HG03175 (cell line): ENCODE measurements at regions not wholly inside any gene's neighbourhood (a gene's known extent, or its start where the extent isn't known, plus 50 kb on each side); places are given as distances from the start of the nearest gene placed in this dataset.

ENCODE experiments used
- ATAC-seq: cut with Tn5 transposase; IDR thresholded peaks from one replicate; pipeline ENCODE4 v1.9.1; 2021; ENCODE audit warnings: mild to moderate bottlenecking, moderate library complexity; ENCODE audit not compliant: unreplicated experiment

DNA sequence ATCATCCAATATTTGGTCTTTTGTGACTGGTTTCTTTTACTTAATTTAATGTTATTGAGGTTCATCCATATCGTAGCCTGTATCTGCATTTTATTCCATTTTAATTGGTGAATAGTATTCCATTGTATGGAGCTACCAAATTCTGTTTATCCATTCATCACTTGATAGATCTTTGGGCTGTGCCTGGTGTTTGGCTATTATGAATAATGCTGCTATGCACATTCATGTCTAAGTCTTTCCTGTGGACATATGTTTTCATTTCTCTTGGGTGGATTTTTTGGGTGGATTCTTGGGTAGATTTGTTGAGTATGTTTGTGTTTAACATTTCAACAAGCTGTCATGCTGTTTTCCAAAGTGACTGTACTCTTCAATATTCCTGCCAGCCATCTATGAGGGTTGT is 52.5 kb upstream of the NEDD4L start:
- no peak for ATAC-seq

DNA sequence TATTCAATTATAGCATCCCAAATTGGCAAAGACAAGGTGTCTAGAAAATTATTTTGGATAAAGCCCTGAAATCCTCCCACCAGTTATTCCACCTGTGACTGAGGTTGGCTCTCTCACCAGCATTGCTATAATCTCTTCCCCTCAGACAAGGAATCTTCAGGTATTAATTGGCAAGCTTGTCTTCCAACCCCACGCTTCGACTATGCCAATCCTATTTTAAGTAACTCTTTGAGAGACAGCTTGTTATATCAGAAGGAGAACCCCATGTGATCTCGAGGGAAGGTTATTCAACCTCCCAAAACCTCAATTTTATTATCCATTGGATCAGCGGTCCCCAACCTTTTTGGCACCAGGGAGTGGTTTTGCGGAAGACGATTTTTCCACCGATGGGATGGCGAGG is 54.5 kb upstream of the NEDD4L start:
- ATAC-seq = no peak

DNA sequence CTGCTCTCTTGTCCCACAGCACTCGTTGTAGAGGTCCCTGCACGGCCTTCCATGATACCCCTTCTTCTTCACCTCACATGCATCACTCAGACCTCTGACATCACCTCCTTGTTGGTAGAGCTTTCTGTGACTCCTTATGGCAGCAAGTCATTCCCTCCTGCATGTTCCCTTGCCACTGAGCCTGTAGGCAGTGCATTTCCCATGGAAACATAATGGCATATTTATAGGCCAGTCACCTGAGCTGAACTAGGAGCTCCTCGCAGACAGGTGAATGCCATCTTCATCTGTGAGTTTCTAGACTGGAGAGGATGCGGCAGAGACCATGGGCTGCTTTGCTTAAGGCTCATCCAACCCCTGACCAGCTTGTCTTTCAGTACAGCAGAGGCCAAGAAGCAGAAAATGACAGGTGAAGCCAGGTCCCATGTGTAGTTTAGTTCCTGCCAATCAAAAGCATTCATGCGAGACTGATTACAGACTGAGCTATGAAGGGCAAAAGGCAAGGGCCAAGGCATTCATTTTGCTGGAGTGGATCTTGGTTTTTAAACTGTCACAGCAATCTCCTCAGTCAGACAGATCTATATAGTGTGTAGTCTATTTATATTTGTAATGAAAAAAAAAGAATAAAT is 59.4 kb upstream of the NEDD4L start:
- ATAC-seq = no peak

DNA sequence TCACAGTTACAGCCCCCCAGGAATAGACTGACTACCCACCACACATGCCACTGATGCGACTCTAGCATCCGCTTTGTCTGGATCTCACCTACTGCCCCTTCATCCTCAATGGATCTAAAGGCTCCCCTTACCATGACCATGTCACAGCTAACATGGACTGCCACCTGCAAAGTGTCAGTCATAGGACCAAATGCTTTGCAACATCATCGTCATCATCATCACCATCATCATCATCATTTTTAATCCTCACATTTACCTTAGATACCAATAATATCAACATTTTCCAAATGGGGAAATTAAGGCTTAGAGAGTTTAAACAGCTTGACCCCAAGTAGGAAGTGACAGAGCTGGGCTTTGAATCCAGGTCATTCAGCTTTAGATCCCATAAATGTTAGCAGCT is 60.1 kb upstream of the NEDD4L start:
- no peak for ATAC-seq

DNA sequence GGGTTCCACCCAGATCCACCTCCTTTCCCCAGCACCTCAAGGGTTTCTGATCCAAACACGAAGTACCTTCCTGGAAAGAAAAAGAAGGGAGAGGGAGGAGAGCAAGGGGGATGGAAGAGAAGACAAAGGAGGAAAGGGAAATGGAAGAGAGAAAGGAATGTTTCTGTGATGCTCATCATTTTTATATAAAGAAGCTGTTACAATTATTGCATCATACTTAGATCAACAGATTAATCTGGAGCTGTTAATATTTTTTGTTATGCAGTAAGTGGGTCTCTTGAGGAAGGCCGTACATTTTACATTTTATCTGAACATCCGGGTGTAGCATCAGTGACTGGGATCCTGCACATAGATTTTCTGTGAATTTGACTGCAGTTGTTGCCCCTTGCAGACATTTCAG is 60.6 kb upstream of the NEDD4L start:
- no peak for ATAC-seq

DNA sequence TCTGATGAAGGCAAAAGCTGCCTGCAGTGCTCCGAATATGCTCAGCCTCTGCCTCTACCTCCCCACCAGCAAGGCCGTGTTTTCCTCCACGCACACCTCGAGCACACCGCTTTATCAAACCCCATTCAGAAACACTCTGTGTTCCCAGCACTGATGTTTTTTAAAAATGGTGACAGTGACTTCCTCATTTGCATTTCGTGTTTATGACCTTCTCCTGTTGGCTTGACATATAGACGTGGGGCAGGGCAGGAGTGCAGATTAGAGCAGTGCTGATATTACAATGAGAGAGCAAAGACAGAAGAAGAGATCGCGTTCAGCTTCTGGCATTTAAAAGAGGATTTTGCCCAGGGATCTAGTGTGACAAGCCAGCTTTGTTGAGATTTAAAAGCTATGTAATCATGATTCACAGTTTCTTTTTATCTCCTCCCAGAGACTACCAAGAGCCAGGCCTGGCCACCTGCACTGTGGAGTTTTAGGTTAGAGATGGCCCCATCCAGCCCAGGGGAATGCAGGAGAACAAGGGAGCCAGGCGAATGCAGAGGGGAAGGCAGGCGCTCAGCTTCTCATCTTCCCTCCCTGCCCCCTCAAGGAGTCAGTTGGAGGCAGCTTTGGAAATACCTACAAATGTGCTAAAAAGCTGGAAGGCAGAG is 61.5 kb upstream of the NEDD4L start:
- ATAC-seq = no peak

DNA sequence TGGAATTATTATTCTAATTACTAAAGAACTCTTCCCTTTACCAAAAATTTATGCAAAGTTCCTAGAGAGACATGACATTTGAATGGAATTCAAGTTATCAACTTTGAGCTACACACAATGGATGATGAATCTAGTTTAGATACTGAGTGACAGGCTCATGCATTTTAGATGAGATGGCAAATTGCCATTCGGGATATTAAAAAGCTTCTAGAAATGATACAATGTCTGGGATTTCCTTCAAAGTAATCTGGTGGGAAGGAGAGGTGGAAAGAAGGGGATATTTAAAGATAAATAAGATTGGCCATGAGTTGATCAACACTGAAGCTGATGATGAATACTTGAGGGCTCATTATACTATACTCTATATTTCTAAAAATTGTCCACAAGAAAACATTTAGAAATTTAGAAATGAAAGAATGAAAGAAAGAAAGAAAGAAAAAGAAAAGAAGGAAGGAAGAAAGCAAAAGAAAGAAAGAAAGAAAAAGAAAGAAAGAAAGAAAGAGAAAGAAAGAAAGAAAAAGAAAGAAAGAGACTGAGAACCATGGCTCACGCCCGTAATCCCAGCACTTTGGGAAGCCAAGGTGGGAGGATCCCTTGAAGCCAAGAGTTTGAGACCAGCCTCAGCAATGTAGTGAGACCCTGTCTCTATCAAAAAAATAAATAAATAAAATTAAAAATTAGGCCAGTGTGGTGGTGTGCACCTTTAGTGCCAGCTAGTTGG is 62.6 kb upstream of the NEDD4L start:
- ATAC-seq = no peak

DNA sequence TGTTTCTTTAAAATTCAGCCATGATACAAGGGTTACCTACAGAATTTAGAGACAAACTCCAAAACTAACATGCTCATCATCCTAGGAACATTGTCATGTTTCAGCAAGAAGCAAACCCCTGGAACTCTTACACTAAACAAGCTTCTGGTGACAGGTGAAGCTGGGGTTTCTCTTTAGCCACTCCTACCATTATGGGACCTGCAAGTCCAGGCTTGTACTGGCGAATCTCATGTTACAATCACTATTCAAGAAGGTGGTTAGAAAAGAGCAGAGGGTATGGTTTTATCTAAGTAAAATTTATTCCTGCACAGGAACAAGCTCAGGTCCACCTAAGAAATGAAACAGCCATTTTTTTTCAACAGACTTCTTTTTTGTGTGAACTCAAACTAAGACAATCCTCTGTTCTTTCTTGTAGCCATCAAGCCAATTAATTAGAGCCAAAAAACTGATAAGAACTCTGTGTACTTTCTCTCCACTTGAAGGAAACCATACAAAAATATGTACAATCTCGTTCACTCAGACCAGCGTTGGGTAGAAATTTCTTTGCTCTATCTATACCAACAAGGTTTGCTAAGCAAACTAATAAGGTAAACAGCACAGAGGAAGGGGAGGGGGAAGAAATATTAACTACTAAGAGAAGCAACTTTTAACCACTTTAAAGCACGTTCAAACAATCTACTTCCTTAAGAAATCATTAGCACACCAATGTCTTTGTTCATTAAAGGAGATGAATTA is 63.3 kb upstream of the NEDD4L start:
- ATAC-seq = no peak

DNA sequence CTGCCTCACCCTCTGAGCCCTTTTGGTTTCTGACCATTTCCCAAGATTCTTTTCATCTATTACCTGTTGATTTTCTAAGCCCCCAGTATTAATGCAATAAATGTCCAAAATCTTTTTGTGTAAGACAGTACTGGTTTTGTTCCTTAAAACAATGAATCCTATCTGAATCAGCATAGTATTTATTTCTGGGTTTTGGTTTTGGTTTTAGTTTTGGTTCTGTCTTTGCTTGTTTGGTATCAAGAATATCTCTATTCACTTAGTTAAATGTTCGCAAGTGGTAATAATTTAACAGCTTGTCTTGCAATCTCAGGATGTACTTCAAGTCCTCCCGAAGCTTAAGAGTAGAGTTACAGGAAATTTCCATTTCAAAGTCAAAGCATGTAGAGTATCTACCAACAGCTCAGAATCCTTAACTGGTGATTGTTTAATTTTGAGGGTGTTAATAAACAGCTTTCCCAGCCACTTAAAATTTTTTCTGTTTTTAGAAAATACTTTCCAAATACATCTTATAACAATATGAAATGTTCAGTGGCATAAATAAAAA is 67.7 kb upstream of the NEDD4L start:
- peak; percentile 51 for ATAC-seq

DNA sequence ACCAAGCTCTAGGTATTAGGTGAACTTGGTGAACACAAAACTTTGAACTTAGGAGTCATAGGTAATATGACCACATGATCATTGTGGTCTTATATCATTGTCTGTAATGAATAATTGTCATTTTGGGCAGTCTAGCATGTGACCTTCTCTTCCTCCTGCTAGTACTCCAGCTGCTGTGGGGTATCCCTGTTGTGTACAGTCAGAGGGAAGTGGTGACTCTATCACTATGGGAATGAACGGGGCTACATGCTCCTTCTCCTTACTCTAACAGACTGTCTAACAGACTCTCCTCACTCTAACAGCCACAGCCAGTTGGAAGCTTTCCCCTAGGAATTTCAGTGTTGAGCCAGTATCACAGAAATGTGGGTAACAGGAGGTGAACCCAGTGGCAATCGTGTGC is 68.2 kb upstream of the NEDD4L start:
- ATAC-seq = peak; percentile 22

DNA sequence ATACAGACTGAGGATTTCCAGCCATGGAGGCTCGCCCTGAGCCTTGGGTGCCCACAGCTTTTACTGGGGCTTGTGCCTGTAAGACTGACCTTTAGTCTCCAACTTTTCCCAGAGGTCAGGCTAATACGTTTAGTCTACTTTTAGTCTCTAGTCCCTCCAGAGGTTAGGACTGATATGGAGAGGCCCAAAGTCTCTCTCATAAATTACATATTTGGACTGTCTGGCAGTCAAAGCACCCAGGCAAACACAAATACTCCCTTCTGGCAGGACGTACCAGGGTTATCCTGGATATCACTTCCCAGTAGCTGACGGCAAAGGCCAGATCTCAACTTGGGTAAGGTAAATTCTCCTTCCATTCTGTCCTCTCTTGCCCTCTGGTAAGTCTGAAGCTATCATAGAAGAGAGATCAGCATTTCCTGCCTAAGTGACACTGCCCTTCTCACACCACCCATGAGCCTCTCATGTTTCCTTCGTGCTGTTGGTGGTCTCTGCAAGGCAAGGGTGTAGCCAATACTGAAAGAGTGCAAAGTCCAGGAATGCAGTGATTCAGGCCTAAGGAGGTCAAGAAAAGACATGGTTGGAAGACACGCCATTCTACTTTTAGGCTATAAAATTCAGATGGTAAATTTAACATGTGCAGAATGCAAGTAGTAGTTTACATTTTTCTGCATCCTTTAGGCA is 69.3 kb upstream of the NEDD4L start:
- no peak for ATAC-seq

DNA sequence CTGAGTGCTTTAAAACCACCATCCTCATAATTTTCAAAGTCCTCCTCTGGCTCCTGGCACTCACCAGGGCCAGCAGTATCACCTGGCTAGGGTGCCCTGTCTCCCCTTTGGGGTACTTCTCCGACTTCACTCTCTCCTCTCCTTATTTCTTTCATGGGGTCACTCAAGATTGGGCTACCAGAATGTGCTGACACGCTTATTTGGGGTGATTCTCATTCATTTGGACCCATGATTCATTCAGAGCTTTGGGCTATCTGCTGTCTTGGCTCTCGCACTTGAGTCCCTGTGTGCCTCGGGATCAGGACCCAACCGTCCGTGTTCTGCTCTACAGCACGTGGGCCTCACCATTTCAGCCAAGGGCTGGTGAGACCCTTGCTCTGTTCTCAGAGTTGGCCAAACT is 70.1 kb upstream of the NEDD4L start:
- no peak for ATAC-seq

DNA sequence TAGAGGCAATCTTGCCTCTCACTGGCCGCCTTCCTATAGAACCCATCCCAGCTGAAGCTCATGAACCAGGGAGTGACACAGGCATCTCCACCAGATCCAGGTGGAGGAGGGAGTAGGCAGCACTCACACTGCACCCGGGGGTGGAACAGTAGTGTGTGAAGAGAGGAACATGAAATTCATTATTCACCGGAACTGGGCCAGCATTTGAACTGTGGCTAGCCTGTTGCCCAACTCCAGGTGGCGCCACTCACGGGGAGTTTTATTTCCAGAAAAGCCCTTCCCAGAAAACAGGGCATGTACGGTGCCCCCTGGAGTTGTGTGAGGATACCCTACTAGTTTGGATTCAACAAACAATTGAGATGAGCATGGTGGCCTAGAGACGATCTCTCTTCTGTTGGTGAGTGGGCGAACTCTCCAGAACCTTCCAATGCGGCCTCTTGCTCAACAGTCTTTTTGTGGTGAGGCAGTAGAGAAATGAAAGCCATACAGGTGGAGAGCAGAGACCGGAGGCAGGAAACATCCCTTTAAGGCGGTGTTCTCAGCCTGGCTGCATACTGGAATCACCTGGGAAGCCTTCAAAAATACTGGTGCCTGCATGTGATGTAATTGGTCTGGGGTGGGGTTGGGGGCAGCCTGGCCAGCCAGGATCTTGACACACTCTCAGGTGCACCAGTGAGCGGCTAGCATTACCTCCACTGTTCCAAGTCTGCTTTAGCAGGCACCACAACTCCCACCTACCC is 73.5 kb upstream of the NEDD4L start:
- ATAC-seq = no peak

DNA sequence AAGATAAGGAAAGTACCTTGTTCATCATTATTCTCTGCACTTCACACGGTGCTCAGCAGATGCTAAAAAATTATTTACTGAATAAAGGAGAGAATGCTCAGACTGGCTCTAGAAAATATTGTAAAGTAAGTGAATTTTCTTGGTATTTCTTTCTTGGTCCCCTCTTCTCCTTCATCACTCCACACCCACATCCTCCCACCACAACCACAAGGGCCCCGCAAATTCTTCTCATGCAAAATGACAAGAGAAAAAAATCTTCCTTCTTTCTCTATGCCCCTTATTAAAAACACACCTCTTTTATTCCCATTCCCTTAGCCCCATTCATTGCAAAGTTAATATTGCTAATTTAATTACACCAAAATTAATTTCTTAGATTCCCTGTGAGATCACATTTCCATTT is 74.2 kb upstream of the NEDD4L start:
- ATAC-seq = no peak

DNA sequence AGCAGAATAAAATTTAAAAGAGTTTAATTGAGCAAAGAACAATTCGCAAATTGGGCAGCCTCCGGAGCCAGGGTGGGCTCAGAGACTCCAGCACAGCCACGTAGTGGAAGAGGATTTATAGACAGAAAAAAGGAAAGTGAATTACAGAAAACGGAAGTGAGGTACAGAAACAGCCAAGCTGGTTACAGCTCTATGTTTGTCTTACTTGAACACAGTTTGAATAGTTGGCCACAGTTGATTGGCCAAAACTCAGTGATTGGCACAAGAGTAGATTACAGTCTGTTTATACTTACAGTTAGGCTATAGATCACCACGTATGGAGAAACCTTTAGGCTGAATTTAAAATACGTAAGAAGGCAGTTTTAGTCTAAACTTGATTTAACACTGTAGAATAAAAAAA is 78.8 kb upstream of the NEDD4L start:
- ATAC-seq = no peak

DNA sequence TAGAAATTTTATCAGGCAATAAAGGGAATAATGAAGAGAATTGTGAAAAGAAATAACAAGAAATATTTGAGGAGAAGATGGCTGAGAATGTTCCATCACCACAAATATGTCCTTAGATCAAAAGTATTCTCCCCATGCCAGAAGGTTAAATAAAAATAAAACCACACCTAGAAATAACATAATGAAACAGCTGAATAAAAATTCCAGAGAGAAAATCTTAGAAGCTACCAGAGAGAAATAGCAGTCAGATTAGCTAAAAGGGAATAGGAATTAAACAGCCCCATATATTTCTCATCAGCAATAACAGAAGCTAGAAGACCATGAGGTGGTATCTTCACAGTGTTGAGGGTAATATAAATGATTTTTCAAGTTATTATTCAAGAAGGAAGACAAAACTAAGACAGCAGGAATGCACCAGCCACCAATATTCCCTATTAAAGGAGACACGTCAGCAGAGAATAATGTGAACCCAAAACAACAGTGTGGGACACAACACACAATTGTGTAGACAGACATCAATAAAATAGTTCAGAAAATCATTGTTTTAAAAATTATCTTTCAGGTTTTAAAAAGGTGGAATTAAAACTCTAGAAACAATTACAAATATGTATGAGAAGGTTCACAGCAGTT is 82.0 kb upstream of the NEDD4L start:
- ATAC-seq = no peak

DNA sequence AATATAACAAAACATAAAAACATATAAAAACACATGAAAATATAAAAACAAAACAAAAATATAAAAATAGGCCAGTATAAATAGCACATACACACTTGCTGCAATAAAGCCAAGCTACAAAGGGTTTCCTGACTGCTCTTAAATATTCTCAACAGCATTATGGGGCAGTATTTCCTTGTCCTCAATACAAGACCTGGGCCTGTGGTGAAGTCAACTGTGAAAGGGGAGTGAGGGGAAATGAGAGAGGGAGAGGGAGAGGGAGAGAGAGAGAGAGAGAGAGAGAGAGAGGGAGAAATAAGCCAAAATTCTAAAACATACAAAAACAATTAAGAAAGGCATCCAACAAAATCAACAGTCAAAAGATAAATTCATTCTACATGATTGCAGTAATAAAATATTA is 82.6 kb upstream of the NEDD4L start:
- ATAC-seq = no peak

DNA sequence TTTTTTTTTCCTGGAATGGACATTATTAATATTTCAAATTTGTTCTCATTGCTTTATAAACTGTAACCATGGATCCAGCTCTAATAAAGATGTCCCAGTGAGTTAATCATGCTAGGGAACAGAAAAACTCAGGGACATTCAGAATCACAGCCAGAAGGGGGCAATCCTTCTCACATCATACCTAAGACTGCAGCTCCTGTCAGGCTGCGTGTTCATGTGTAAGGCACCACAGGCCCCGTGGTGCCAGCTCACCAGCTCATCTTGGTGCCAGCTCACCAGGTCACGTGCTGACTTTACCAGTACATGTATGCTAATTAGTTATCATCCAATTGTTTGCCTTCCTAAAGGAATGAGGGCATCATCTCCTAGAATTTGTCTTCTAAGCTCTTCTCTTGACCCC is 84.7 kb upstream of the NEDD4L start:
- peak; percentile 56 for ATAC-seq

DNA sequence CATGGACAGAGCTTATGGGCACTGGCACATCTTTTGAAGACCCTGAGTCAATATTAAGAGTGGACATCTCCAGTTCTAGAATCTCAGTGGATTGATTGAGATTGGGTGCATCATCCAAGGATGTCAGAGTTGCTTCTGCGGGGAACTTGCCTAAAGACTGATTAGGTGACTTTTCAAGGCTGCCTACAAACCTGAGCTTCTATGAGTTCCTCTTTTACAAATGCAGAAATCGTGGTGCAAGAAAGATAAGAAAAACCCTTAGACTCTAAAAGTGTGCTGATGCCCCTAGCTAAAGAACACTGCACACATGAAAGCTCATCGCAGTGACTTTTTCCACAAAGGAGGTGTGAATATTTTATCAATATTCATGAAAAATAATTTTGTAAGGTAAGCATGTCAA is 86.8 kb upstream of the NEDD4L start:
- no peak for ATAC-seq

DNA sequence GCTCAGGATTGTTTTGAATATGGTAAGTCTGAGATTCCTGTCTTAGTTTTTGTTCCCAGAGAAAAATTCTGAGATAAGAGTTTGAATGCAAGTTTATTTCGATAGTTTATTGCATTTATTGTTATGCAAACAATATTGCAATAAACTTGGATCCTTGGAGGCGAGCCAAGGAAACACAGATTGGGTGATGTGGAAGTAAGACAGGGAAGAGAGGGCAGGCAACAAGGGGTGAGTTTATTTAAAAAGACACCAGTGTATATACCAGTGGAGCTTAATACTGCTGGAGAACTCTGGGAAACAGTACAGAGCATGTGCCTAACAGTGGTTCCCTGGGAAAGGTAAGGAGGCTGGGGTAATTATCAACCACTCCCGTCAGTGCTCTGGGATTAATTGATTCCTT is 87.5 kb upstream of the NEDD4L start:
- no peak for ATAC-seq
